Spinal cord (tissue), 9 donors: ENCODE measurements at regions not wholly inside any gene's neighbourhood (a gene's known extent, or its start where the extent isn't known, plus 50 kb on each side); places are given as distances from the start of the nearest gene placed in this dataset.

Experiments used
- DNase-seq, 6 donors: peaks; one replicate each; pipeline versions ENCODE4 v3.0.0 to v3.0.0-alpha.2; 2013 to 2015; ENCODE audit warnings: low spot score in 6 of 6, low read depth in 4 of 6
- H3K27ac ChIP-seq: one replicate; pipeline ENCODE4 v1.5.1; 2013; ENCODE audit warnings: low read depth, low read length, control low read depth
- H3K27me3 ChIP-seq: one replicate; pipeline ENCODE4 v1.6.1; 2013; ENCODE audit warnings: low read length; ENCODE audit not compliant: control insufficient read depth, insufficient read depth
- H3K36me3 ChIP-seq: one replicate; pipeline ENCODE4 v1.6.1; 2013; ENCODE audit warnings: low read length; ENCODE audit not compliant: control insufficient read depth, insufficient read depth
- H3K4me1 ChIP-seq: one replicate; pipeline ENCODE4 v1.6.1; 2013; ENCODE audit warnings: low read length; ENCODE audit not compliant: control insufficient read depth, insufficient read depth
- H3K4me3 ChIP-seq: one replicate; pipeline ENCODE4 v1.5.1; 2013; ENCODE audit warnings: low read depth, low read length, control low read depth
- H3K9me3 ChIP-seq: one replicate; pipeline ENCODE4 v1.6.1; 2013; ENCODE audit warnings: low read length; ENCODE audit not compliant: control insufficient read depth, insufficient read depth
- WGBS: methylation state at CpG from one replicate; pipeline ENCODE4 v1.1.5; 2013; ENCODE audit warnings: missing lambda C conversion rate; ENCODE audit not compliant: insufficient coverage; 5-methylcytosine and 5-hydroxymethylcytosine counted together
- donor health status: healthy.

GRCh38 chr9:95678759-95679158, 162.0 kb upstream of the PTCH1 start:
- Histone ChIP-seq H3K27ac (no peak overlapping the region), H3K36me3 (no peaks in the 10 kb centered on the region), H3K4me3 (no peak overlapping the region), H3K4me1 (no peaks in the 10 kb centered on the region), H3K9me3 (peaks cover 5% of the 10 kb centered on the region), H3K27me3 (no peaks in the 10 kb centered on the region)
- no peak for DNase-seq
- 88% methylated on average over 1 of the region's 2 CpGs for WGBS

- Histone ChIP-seq H3K4me3 (no peak overlapping the region), H3K9me3 (no peaks in the 10 kb centered on the region), H3K27ac (no peak overlapping the region), H3K36me3 (no peaks in the 10 kb centered on the region), H3K27me3 (no peaks in the 10 kb centered on the region), H3K4me1 (peaks cover 17% of the 10 kb centered on the region)
- peak in 1 of 6 donors; percentile 13 for DNase-seq
- WGBS: 68% methylated on average over 13 of the region's 15 CpGs
These were observed 153.4 kb upstream of the PTCH1 start for GRCh38 chr9:95670122-95670521.

- Histone ChIP-seq H3K36me3 (no peaks in the 10 kb centered on the region), H3K4me1 (peaks cover 17% of the 10 kb centered on the region), H3K27ac (no peak overlapping the region), H3K9me3 (no peaks in the 10 kb centered on the region), H3K4me3 (no peak overlapping the region), H3K27me3 (no peaks in the 10 kb centered on the region)
- no peak for DNase-seq
- 65% methylated on average over 7 of the region's 7 CpGs for WGBS
These were observed 152.5 kb upstream of the PTCH1 start for GRCh38 chr9:95669253-95669652.

GRCh38 chr9:95667789-95668188, 151.0 kb upstream of the PTCH1 start:
- Histone ChIP-seq H3K4me1 (peaks cover 17% of the 10 kb centered on the region), H3K9me3 (no peaks in the 10 kb centered on the region), H3K27me3 (no peaks in the 10 kb centered on the region), H3K4me3 (no peak overlapping the region), H3K36me3 (no peaks in the 10 kb centered on the region), H3K27ac (no peak overlapping the region)
- DNase-seq: no peak
- WGBS: no CpG with 5 or more reads among the region's 2 CpGs

- H3K36me3 ChIP-seq: no peaks in the 10 kb centered on the region
- WGBS: no CpG with 5 or more reads among the region's 4 CpGs
These were observed 150.0 kb upstream of the PTCH1 start for GRCh38 chr9:95666785-95667155.

GRCh38 chr9:95666096-95666784, 149.5 kb upstream of the PTCH1 start:
- WGBS: 54% methylated on average over 9 of the region's 13 CpGs
- H3K4me1 ChIP-seq: peaks cover 17% of the 10 kb centered on the region

More at GRCh38 chr9:95666785-95667155, 150.0 kb upstream of the PTCH1 start:
- peaks cover 17% of the 10 kb centered on the region for H3K4me1 ChIP-seq
- no peaks in the 10 kb centered on the region for H3K27me3 ChIP-seq
- no peak overlapping the region for H3K4me3 ChIP-seq
- H3K27ac ChIP-seq: peak overlapping the region; percentile 25
- no peaks in the 10 kb centered on the region for H3K9me3 ChIP-seq
- no peak for DNase-seq

GRCh38 chr9:95653246-95653645, 136.5 kb upstream of the PTCH1 start:
- Histone ChIP-seq H3K4me1 (no peaks in the 10 kb centered on the region), H3K4me3 (no peak overlapping the region), H3K27me3 (no peaks in the 10 kb centered on the region), H3K27ac (no peak overlapping the region), H3K36me3 (no peaks in the 10 kb centered on the region), H3K9me3 (no peaks in the 10 kb centered on the region)
- peak in 1 of 6 donors; percentile 22 for DNase-seq
- WGBS: no CpG with 5 or more reads among the region's 2 CpGs

More at GRCh38 chr9:95666096-95666784, 149.5 kb upstream of the PTCH1 start:
- peak in 5 of 6 donors; percentile 33 to 72 (median 45) for DNase-seq
- no peaks in the 10 kb centered on the region for H3K36me3 ChIP-seq
- no peak overlapping the region for H3K4me3 ChIP-seq
- H3K27ac ChIP-seq: peak overlapping the region; percentile 25
- H3K27me3 ChIP-seq: no peaks in the 10 kb centered on the region
- H3K9me3 ChIP-seq: no peaks in the 10 kb centered on the region

- H3K4me3 ChIP-seq: no peak overlapping the region
- no peaks in the 10 kb centered on the region for H3K9me3 ChIP-seq
- H3K27me3 ChIP-seq: no peaks in the 10 kb centered on the region
- H3K27ac ChIP-seq: no peak overlapping the region
- no peak for DNase-seq
- WGBS: 94% methylated on average over 3 of the region's 3 CpGs
- H3K4me1 ChIP-seq: no peaks in the 10 kb centered on the region
- H3K36me3 ChIP-seq: no peaks in the 10 kb centered on the region
These were observed 133.9 kb upstream of the PTCH1 start for GRCh38 chr9:95650720-95651119.

GRCh38 chr9:95649801-95650213, 133.0 kb upstream of the PTCH1 start:
- Histone ChIP-seq H3K36me3 (no peaks in the 10 kb centered on the region), H3K27me3 (no peaks in the 10 kb centered on the region), H3K4me1 (no peaks in the 10 kb centered on the region), H3K4me3 (no peak overlapping the region), H3K27ac (peak overlapping the region; percentile 10), H3K9me3 (no peaks in the 10 kb centered on the region)
- DNase-seq: no peak
- WGBS: 73% methylated on average over 6 of the region's 8 CpGs

GRCh38 chr9:95648225-95648624, 131.5 kb upstream of the PTCH1 start:
- Histone ChIP-seq H3K27ac (no peak overlapping the region), H3K36me3 (no peaks in the 10 kb centered on the region), H3K4me1 (no peaks in the 10 kb centered on the region), H3K4me3 (no peak overlapping the region), H3K27me3 (no peaks in the 10 kb centered on the region), H3K9me3 (no peaks in the 10 kb centered on the region)
- WGBS: 94% methylated on average over 5 of the region's 5 CpGs
- no peak for DNase-seq
